ENCODE measurements at regions not wholly inside any gene's neighbourhood (a gene's known extent, or its start where the extent isn't known, plus 50 kb on each side); places are given as distances from the start of the nearest gene placed in this dataset.

DNA sequence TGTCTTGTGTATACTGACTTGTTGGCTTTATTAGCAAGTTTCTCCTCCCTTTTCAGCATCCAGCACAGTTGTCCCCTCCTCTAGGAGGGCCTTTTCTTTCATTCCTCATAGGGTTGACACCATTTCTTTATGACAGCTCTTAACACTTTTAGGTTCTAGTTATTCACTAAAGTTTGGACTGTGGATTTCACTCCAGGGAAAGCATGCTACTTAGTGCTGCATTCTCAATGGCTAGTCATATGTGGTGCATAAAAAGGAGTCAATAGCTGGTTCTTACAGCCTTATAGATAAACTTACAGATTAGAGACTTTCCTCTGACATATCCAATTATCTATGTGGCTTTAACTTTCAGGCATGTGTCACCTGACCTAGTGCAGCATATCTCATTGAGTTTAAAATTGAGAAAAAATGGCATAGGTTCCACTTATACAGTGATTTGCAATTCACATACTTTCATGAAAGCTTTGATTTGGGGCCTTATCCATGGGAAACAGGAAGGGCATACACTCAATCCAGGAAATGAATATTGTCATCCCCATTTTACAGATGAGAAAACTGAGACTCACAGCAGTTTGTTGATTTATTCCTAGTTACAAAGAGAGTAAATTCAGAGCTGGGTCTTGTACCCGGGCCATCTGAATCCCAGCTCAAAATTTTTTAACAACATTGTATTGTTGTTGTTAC, 289.7 kb downstream of the LPIN1 start:
- no peak overlapping the region for H3K4me3 ChIP-seq (ENCODE audit: low read depth, poor library complexity, severe bottlenecking)
- DNase-seq (ENCODE audit: low spot score in 2 of 2): no peak
- intact Hi-C loops (cut with DNase I; ENCODE audit: low total_unique reads): no loop called here
- WGBS, 2 donors: 88 to 97% methylated on average over 1 of the region's 1 CpG
- TF ChIP-seq, protein P1, sequence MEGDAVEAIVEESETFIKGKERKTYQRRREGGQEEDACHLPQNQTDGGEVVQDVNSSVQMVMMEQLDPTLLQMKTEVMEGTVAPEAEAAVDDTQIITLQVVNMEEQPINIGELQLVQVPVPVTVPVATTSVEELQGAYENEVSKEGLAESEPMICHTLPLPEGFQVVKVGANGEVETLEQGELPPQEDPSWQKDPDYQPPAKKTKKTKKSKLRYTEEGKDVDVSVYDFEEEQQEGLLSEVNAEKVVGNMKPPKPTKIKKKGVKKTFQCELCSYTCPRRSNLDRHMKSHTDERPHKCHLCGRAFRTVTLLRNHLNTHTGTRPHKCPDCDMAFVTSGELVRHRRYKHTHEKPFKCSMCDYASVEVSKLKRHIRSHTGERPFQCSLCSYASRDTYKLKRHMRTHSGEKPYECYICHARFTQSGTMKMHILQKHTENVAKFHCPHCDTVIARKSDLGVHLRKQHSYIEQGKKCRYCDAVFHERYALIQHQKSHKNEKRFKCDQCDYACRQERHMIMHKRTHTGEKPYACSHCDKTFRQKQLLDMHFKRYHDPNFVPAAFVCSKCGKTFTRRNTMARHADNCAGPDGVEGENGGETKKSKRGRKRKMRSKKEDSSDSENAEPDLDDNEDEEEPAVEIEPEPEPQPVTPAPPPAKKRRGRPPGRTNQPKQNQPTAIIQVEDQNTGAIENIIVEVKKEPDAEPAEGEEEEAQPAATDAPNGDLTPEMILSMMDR (IDR thresholded peaks at IDR 0.05): no peak
- no peak for TF ChIP-seq POLR2A (IDR thresholded peaks at IDR 0.05)

DNA sequence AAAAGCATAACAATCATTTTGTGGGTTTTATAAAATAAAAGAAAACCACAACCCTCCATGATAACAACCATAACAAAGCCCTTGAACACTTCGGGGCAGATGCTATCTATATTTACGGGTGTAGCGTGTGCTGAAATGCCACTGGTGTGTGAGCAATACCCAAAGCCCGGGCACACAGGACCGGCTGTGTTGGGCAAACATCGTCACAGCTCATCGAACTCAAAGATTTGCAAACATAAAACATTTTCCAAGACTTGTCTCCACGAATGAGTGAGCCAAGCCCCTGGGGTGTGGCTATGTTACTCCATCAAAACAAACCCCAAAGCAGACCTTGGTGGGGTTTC, 290.2 kb downstream of the LPIN1 start:
- H3K4me3 ChIP-seq (ENCODE audit: low read depth, poor library complexity, severe bottlenecking): no peak overlapping the region
- DNase-seq (ENCODE audit: low spot score in 2 of 2): no peak
- intact Hi-C loops (cut with DNase I; ENCODE audit: low total_unique reads): no loop called here
- no peak for TF ChIP-seq POLR2A (IDR thresholded peaks at IDR 0.05)
- TF ChIP-seq, protein P1 (IDR thresholded peaks at IDR 0.05): no peak
- 74 to 79% methylated on average over 8 of the region's 8 CpGs for WGBS, 2 donors

DNA sequence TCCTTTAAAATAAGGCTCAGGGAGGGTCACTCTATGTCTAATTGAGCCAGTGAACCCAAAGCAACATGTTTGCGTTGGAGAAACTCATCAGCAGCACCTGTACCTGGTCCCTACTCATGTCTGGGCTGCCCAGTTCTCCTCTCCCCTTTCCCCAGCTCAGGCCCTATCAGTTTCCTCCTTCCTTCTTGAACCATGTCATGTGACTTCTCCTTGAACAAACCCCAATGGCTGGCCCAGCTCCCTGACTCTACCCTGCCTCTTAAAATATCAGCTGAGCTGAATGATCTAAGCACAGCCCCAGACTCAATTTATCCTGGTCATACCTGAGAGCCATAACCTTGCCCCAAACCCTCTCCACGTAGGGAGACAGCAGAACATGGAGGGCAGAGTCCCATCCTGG, 290.9 kb downstream of the LPIN1 start:
- WGBS, 2 donors: 94 to 96% methylated on average over 2 of the region's 2 CpGs
- intact Hi-C loops (cut with DNase I; ENCODE audit: low total_unique reads): no loop called here
- no peak overlapping the region for H3K4me3 ChIP-seq (ENCODE audit: low read depth, poor library complexity, severe bottlenecking)
- TF ChIP-seq, protein P1 (IDR thresholded peaks at IDR 0.05): no peak
- no peak for TF ChIP-seq POLR2A (IDR thresholded peaks at IDR 0.05)
- DNase-seq (ENCODE audit: low spot score in 2 of 2): no peak

DNA sequence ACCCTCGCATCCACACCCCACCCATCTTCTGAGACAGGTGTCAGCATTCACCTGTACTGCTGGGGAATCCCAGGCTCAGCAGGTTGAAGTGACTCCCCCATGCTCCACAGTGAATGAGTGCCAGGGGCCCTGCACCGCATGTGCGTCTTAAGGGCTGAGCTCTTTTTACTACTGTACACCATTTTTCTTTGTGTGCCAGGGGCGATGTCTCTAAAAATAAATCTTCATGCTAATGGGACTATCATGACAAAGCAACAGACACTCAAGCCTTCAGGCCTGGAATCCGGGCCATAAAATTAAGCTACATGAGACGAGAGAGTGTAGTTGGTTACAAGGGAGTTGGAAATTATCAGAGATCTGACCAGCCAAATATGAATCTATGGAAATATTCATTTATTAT, 294.8 kb downstream of the LPIN1 start:
- no peak for DNase-seq (ENCODE audit: low spot score in 2 of 2)
- 89 to 93% methylated on average over 6 of the region's 6 CpGs for whole genome bisulfite sequencing, 2 donors
- no peak overlapping the region for H3K4me3 ChIP-seq (ENCODE audit: low read depth, poor library complexity, severe bottlenecking)
- TF ChIP-seq, protein P1 (IDR thresholded peaks at IDR 0.05): no peak
- TF ChIP-seq POLR2A (IDR thresholded peaks at IDR 0.05): no peak
- intact Hi-C loops (cut with DNase I; ENCODE audit: low total_unique reads): no loop called here

DNA sequence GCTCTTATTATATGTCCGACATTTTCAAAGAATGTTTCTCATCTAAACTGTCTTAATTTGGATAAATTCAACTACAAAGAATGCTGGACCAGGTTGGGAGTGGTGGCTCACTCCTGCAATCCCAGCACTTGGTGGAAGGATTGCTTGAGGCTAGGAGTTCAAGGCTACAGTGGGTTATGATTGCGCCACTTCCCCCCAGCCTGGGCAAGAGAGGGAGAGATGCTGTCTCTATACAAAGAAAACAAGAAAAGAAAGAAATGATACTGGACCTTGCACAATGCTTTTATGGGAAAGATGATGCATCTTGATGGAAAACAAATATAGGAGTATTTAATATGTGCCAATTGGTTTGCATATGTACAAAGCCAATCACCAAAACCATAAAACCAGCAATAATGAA, 296.7 kb downstream of the LPIN1 start:
- DNase-seq (ENCODE audit: low spot score in 2 of 2): no peak
- WGBS, 2 donors: 47 to 48% methylated on average over 2 of the region's 2 CpGs
- no peak for TF ChIP-seq POLR2A (IDR thresholded peaks at IDR 0.05)
- TF ChIP-seq, protein P1 (IDR thresholded peaks at IDR 0.05): no peak
- no peak overlapping the region for H3K4me3 ChIP-seq (ENCODE audit: low read depth, poor library complexity, severe bottlenecking)
- intact Hi-C loops (cut with DNase I; ENCODE audit: low total_unique reads): no loop called here

DNA sequence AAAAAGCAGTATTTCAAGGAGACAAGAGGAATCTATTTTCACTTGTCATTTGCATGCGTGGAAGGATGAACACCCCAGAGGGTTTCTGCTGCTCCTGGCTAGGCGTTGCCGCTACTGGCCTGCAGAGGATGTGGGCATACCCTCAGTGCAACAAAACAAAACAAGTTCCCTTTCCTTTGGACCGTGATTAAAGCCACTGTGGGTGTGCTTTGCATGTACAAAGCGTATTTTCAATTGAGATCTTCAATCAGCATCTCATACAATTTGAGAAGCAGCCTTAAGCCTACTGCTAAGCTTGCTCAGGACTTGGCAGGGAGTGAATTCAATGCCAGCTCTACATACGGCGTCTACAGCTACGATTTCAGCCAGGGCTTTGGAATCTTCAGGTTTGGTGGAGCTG, 298.4 kb downstream of the LPIN1 start:
- no peak for TF ChIP-seq POLR2A (IDR thresholded peaks at IDR 0.05)
- TF ChIP-seq, protein P1 (IDR thresholded peaks at IDR 0.05): no peak
- DNase-seq (ENCODE audit: low spot score in 2 of 2): no peak
- 64 to 68% methylated on average over 8 of the region's 8 CpGs for WGBS, 2 donors

More for the DNA sequence above, 298.4 kb downstream of the LPIN1 start:
- H3K4me3 ChIP-seq (ENCODE audit: low read depth, poor library complexity, severe bottlenecking): no peak overlapping the region
- intact Hi-C loops (cut with DNase I; ENCODE audit: low total_unique reads): no loop called here
